Neuron (in vitro differentiated cells): ENCODE measurements at regions not wholly inside any gene's neighbourhood (a gene's known extent, or its start where the extent isn't known, plus 50 kb on each side); places are given as distances from the start of the nearest gene placed in this dataset.

ENCODE experiments used
- H2AFZ ChIP-seq: one replicate; pipeline ENCODE4 v1.6.1; 2013; ENCODE audit warnings: low read depth, mild to moderate bottlenecking, inconsistent platforms, low read length, moderate library complexity
- H3K27me3 ChIP-seq: one replicate; pipeline ENCODE4 v1.6.1; 2013; ENCODE audit warnings: low read length; ENCODE audit not compliant: insufficient read depth
- H3K36me3 ChIP-seq: one replicate; pipeline ENCODE4 v1.6.1; 2013; ENCODE audit warnings: low read length; ENCODE audit not compliant: insufficient read depth
- H3K4me1 ChIP-seq: one replicate; pipeline ENCODE4 v1.6.1; 2013; ENCODE audit warnings: low read length; ENCODE audit not compliant: insufficient read depth
- H3K4me3 ChIP-seq: 2 replicates; pipeline ENCODE4 v1.5.1; 2013; ENCODE audit warnings: mild to moderate bottlenecking, low read length, moderate library complexity
- H3K9me3 ChIP-seq: one replicate; pipeline ENCODE4 v1.6.1; 2013; ENCODE audit warnings: low read length

DNA sequence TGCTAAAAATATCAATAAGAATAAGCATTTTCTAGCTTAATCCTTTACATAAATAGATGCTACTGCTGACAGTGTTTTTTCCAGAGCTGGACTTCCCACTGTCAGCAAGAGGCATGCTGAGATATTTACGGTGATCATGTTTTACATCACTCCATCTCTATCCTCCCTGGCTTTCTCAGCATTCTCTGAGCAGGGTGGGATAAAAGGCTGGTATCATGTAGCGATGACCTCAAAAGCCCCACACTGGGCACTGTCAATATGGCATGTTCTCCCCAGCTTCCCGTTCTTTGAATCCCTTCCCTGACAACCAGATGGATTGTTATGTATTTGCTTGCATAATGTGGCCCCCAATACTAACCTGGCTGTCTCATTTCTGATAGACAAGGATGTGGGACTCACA, 83.2 kb upstream of the EPHA4 start:
- Histone ChIP-seq H2AFZ (no peak overlapping the region), H3K9me3 (no peaks in the 10 kb centered on the region), H3K4me3 (no peak overlapping the region), H3K36me3 (no peaks in the 10 kb centered on the region), H3K27me3 (peaks cover 3% of the 10 kb centered on the region), H3K4me1 (peaks cover 10% of the 10 kb centered on the region)

DNA sequence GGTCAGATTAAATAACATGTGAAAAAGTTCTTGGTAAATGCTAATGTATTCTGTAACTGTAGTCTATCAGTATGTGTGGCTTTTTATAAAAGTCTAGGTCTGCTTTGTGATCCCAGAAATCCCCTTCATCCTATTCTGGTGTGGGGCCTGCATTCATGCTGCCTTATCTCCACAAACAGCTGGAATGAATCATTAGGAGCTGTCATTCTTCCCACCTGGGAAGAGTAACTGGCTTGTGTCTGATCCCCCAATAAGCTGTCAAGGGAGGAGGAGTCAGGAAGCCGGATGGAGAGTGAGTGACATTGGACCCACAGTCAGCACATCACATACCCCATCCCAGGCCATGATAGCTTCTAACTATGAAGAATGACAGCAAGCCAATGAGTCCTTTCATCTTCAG, 81.1 kb upstream of the EPHA4 start:
- no peak overlapping the region for H3K4me3 ChIP-seq
- peaks cover 3% of the 10 kb centered on the region for H3K27me3 ChIP-seq
- no peaks in the 10 kb centered on the region for H3K9me3 ChIP-seq
- no peaks in the 10 kb centered on the region for H3K36me3 ChIP-seq
- peaks cover 18% of the 10 kb centered on the region for H3K4me1 ChIP-seq
- no peak overlapping the region for H2AFZ ChIP-seq

DNA sequence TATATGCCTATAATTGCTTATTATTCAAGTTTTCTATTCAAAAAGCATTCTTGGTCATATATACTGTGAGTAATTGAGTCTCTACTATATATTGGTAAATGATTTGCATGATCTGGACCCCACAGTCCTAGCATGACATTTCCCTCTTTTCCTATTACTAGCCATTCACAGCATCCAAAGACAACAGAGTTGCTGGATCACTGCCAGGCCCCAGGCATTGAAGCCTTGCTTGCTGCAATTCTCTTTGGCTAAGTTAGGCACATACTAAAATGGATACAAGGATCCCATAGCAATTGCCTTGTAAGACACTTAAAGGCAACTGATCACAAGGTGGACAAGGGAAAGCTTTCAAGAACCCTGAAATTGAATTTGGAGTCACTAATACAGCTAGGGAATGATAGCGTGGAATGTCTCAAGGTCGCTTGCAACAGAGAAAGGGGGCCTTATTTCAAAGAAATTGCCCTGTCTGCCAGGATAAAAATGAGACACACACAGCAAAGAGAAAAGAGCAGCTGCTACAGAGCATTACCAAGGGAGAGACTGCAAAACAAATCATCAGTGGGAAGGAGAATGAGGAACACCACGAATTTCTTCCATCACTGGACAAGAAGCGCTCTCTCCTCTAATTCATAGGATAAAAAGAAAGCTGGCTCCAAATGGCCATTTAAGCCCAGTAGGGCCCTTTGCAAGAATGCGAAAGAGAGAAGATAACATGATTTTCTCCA, 77.1 kb upstream of the EPHA4 start:
- no peaks in the 10 kb centered on the region for H3K9me3 ChIP-seq
- H3K27me3 ChIP-seq, result no peaks in the 10 kb centered on the region
- no peak overlapping the region for H2AFZ ChIP-seq

DNA sequence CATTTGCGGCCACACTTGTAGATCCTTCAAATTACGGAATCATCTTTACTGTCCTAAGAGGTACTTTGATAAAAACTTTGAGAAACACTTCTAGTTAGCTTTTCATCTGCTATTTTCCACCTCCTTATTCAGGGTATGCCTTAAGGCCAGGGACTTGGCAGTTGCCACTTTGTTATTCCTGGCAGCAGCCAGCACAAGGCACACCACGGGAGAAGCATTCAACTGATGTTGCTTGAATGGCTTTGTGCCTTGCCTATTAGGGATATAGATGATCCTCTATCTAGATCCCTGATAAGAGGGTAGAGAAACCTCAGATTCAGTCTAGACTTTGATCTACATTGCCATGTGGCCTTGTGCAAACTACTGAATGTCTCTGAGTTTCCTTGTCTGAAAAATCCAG, 70.3 kb upstream of the EPHA4 start:
- H2AFZ ChIP-seq, result no peak overlapping the region
- no peaks in the 10 kb centered on the region for H3K36me3 ChIP-seq
- H3K9me3 ChIP-seq, result no peaks in the 10 kb centered on the region
- no peaks in the 10 kb centered on the region for H3K27me3 ChIP-seq
- H3K4me1 ChIP-seq, result no peaks in the 10 kb centered on the region
- no peak overlapping the region for H3K4me3 ChIP-seq

More for the DNA sequence above, 77.1 kb upstream of the EPHA4 start:
- no peaks in the 10 kb centered on the region for H3K36me3 ChIP-seq
- H3K4me3 ChIP-seq, result no peak overlapping the region
- peaks cover 13% of the 10 kb centered on the region for H3K4me1 ChIP-seq

DNA sequence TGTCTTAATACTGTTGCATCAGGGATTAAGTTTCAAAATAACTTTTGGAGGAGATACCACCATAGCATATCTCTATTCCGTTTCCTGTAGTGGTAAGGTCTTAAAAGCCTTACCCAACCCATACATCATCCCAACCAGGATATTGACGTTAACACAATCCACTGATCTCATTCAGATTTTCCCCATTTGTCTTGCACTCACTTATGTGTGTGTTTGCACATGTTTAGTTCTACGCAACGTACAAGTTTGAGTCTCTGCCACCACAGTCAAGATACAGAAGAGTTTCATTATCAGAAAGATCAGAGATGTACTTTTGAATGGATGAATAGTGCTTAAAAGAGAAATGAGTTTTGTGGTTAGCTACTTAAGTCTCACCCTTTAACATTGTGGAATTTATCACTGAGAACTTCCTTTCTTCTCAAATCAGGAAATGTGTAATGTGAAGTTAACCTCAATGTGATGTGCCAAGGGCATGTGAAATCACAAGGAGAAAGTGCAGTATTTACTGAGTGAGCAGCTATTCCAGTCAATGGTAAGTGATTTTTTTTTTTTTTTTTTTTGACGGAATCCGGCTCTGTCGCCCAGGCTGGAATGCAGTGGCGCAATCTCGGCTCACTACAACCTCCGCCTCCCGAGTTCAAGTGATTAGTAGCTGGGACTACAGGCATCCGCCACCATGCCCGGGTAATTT, 69.2 kb upstream of the EPHA4 start:
- Histone ChIP-seq H2AFZ (no peak overlapping the region), H3K36me3 (no peaks in the 10 kb centered on the region), H3K4me3 (no peak overlapping the region), H3K9me3 (no peaks in the 10 kb centered on the region), H3K27me3 (no peaks in the 10 kb centered on the region), H3K4me1 (no peaks in the 10 kb centered on the region)

DNA sequence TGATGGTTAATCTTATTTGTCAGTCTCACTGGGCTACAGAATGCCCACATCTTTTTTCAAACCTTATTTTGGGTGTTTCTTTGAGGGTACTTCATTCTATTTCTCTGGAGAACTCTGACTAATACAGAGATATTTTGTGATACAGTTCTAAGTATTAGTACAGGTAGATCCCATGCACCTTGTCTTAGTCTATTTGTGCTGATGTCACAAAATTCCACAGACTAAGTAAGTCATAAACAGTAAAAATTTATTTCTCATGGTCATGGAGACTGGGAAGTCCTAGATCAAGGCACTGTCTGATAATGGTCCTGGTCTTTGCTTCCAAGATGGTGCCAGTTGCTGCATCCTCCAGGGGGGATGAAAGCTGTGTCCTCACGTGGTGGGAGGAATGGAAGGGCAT, 68.6 kb upstream of the EPHA4 start:
- H3K9me3 ChIP-seq, result no peaks in the 10 kb centered on the region
- no peaks in the 10 kb centered on the region for H3K4me1 ChIP-seq
- H3K27me3 ChIP-seq, result no peaks in the 10 kb centered on the region
- no peaks in the 10 kb centered on the region for H3K36me3 ChIP-seq
- H3K4me3 ChIP-seq, result no peak overlapping the region
- H2AFZ ChIP-seq, result no peak overlapping the region

DNA sequence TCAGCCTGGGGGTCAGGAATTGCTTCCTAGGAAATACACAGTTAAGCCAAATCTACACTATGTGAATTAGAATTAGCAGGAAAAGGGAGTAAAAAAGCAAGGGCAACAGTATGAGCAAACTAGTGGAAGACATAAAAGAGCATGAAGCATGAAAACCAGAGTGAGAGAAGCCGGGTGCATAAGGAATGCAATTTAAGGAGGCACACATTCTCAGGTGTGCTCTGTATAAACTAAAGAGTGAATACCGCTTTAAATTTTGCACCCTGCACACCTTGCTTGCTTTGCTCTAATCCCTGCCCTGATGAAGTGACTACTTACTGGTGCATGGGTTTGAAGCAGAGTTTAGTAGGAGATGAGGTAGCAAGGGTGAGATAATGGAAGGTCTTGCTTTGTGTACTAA, 65.7 kb upstream of the EPHA4 start:
- no peaks in the 10 kb centered on the region for H3K27me3 ChIP-seq
- H3K4me1 ChIP-seq, result no peaks in the 10 kb centered on the region
- no peaks in the 10 kb centered on the region for H3K36me3 ChIP-seq
- no peaks in the 10 kb centered on the region for H3K9me3 ChIP-seq
- no peak overlapping the region for H3K4me3 ChIP-seq
- H2AFZ ChIP-seq, result no peak overlapping the region

DNA sequence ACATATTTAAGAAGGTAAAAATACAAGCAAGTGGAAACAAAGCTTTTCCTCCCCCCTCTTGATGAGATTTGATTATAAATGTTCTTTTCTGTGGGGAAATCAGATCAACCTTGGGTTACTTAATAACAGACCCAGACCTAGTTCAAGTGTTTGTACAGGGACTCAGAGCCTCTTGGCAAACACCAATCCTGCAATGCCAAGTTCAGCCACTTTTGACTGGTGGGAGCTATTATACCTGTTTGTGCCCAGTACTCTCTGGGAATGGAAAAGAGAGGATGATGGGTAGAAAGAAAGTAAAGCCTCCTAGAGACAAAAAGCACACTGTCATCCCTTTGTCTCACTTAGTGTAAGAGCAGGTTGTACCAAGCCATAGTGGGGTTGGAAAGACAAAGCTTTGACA, 63.8 kb upstream of the EPHA4 start:
- Histone ChIP-seq H3K9me3 (no peaks in the 10 kb centered on the region), H3K36me3 (no peaks in the 10 kb centered on the region), H3K4me1 (no peaks in the 10 kb centered on the region), H3K27me3 (no peaks in the 10 kb centered on the region), H3K4me3 (no peak overlapping the region), H2AFZ (no peak overlapping the region)

DNA sequence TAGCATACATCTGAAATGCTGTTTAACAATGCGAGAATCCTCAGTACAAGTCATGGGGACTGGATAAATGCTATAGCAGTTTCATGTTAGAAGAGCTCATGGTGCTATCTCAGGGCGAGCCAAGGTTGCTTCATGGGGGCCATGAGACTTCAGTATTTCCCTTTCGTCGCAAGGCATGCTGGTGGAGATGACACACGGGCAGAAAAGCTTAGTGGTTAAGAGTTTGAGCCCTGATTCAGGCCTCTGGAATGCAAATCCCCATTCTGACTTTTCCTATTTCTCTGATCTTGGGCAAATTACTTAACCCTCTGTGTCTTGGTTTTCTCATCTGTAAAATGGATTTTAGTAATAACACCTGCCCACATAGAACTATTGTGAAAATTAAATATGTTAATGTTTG, 57.4 kb upstream of the EPHA4 start:
- Histone ChIP-seq H3K4me3 (no peak overlapping the region), H3K9me3 (no peaks in the 10 kb centered on the region), H3K27me3 (no peaks in the 10 kb centered on the region), H3K4me1 (no peaks in the 10 kb centered on the region), H2AFZ (no peak overlapping the region), H3K36me3 (no peaks in the 10 kb centered on the region)

DNA sequence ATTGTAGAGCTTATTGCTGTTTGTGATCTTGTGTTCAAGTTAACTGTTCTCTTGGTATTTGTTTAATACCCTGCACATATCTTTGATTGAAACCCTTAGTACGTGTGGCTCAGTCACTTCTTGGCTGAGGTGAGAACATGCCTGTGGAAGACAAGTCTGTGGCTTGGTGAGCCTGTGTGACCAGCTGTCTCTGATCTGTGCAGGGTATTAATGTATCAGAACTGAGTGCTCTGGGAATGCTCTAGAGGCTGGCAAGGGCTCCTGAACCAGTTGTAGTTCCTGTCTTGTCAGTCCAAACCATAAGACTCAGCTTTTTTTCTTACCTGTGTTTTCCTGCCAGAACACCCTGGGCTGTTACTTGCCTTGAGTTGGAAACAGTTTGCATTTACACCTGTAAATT, 52.4 kb upstream of the EPHA4 start:
- H3K36me3 ChIP-seq, result no peaks in the 10 kb centered on the region
- H3K4me1 ChIP-seq, result no peaks in the 10 kb centered on the region
- no peaks in the 10 kb centered on the region for H3K9me3 ChIP-seq
- H3K27me3 ChIP-seq, result no peaks in the 10 kb centered on the region
- no peak overlapping the region for H2AFZ ChIP-seq
- no peak overlapping the region for H3K4me3 ChIP-seq
